Duodenal mucosa (tissue), 2 donors: ENCODE measurements at regions not wholly inside any gene's neighbourhood (a gene's known extent, or its start where the extent isn't known, plus 50 kb on each side); places are given as distances from the start of the nearest gene placed in this dataset.
"Not testable (repeated sequence)": the region's sequence is repeated elsewhere in the genome, so short reads cannot be mapped to it uniquely, and the experiment has no call there.

Experiments used
- H3K27ac ChIP-seq: one replicate; pipeline ENCODE4 v1.7.0; 2013; ENCODE audit warnings: low read depth, low read length
- H3K27me3 ChIP-seq, 2 donors: one replicate each; pipeline ENCODE4 v1.7.0; 2013; ENCODE audit warnings: low read length in 2 of 2, control low read depth in 1 of 2; ENCODE audit not compliant: insufficient read depth in 2 of 2, control insufficient read depth in 1 of 2
- H3K36me3 ChIP-seq, 2 donors: one replicate each; pipeline ENCODE4 v1.7.0; 2013; ENCODE audit warnings: low read length in 2 of 2, control low read depth in 1 of 2; ENCODE audit not compliant: insufficient read depth in 2 of 2, control insufficient read depth in 1 of 2
- H3K4me1 ChIP-seq, 2 donors: one replicate each; pipeline ENCODE4 v1.7.0; 2013; ENCODE audit warnings: low read length in 2 of 2, control low read depth in 1 of 2; ENCODE audit not compliant: insufficient read depth in 2 of 2, control insufficient read depth in 1 of 2
- H3K4me3 ChIP-seq, 2 donors: one replicate each; pipeline ENCODE4 v1.7.0; 2013; ENCODE audit warnings: low read length in 2 of 2, low read depth in 1 of 2
- H3K9ac ChIP-seq, 2 donors: one replicate each; pipeline ENCODE4 v1.7.0; 2013; ENCODE audit warnings: low read length in 2 of 2, low read depth in 1 of 2
- H3K9me3 ChIP-seq, 2 donors: one replicate each; pipeline ENCODE4 v1.7.0; 2013; ENCODE audit warnings: low read length in 2 of 2, control low read depth in 1 of 2; ENCODE audit not compliant: control insufficient read depth in 1 of 2

DNA sequence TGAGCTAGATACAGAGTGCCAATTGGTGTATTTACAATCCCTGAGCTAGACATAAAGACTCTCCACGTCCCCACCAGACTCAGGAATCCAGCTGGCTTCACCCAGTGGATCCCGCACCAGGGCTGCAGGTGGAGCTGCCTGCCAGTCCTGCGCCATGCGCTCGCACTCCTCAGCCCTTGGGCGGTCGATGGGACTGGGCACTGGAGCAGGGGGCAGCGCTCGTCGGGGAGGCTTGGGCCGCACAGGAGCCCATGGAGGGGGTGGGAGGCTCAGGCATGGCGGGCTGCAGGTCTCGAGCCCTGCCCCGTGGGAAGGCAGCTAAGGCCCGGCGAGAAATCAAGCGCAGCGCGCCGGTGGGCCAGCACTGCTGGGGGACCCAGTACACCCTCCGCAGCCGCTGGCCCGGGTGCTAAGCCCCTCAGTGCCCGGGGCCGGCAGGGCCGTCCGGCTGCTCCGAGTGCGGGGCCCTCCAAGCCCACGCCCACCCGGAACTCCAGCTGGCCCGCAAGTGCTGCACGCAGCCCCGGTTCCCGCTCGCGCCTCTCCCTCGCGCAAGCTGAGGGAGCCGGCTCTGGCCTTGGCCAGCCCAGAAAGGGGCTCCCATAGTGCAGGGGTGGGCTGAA is 176.2 kb downstream of the UACA start:
- H3K4me3 ChIP-seq, H3K27me3 ChIP-seq, H3K4me1 ChIP-seq: not testable (repeated sequence)

GRCh38 chr15:70586241-70586640 is 177.1 kb downstream of the UACA start:
- no peaks in the 10 kb centered on the region for H3K9me3 ChIP-seq
- H3K9ac ChIP-seq, result no peak overlapping the region
- no peaks in the 10 kb centered on the region for H3K27me3 ChIP-seq
- peaks cover 0 to 4% of the 10 kb centered on the region in 2 donors for H3K4me1 ChIP-seq
- H3K27ac ChIP-seq, result no peak overlapping the region
- H3K36me3 ChIP-seq, result no peaks in the 10 kb centered on the region
- H3K4me3 ChIP-seq, result no peak overlapping the region

More for the DNA sequence above, 176.2 kb downstream of the UACA start:
- not testable (repeated sequence) for H3K9ac ChIP-seq, H3K27ac ChIP-seq, H3K36me3 ChIP-seq, H3K9me3 ChIP-seq

GRCh38 chr15:70585707-70586034 is 177.7 kb downstream of the UACA start:
- no peaks in the 10 kb centered on the region for H3K9me3 ChIP-seq
- no peak overlapping the region for H3K27ac ChIP-seq
- H3K27me3 ChIP-seq, result no peaks in the 10 kb centered on the region
- no peaks in the 10 kb centered on the region for H3K36me3 ChIP-seq
- H3K9ac ChIP-seq, result no peak overlapping the region
- H3K4me1 ChIP-seq, result peaks cover 0 to 4% of the 10 kb centered on the region in 2 donors
- H3K4me3 ChIP-seq, result no peak overlapping the region

DNA sequence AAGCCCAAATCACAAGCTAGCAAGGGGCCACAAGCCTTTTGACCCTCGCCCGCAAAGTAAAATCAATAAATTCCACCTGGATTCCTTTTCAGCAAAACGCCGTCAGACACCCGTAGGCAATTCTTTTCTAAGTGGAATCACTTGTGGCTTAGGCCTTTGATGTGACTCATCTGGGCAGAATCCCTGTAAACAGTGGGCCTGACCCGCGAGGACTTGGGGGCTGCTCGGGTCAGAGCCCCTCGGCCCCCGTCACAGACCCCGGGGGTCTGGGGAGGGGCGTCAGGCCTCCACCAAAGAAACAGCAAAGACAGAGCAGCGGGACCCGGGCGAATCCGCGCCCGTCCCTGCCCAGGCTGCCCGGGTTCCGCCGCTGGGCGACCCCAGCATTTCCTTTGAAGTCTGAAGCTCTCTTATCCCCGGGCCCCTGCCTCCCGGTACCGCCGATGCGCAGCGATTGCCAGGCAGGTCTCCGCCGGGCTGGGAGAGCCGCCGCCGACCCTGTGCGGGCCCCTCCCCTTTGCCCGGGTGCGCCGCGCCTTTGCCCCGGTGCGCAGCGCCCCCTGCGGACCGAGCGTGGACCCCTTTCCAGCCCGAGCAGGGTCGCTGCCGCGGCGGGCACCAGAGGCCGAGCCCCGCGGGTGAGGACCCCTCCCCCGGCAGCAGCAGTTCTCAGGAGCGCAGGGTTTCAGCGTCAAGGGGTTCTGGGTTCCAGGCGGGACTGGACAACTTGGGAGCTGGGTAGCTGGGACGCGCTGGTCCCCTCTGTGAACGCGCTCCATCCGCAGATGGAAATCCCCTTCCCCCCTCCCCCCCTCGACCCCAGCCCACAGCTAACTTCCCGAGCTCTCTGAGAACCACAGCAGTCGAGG is 178.3 kb downstream of the UACA start:
- H3K27ac ChIP-seq, result no peak overlapping the region
- H3K27me3 ChIP-seq, result no peaks in the 10 kb centered on the region
- H3K36me3 ChIP-seq, result no peaks in the 10 kb centered on the region
- peak overlapping the region; percentile 32 to 43 for H3K4me3 ChIP-seq
- peak overlapping the region in 1 of 2 donors; percentile 18 for H3K9ac ChIP-seq
- H3K4me1 ChIP-seq, result peaks cover 0 to 4% of the 10 kb centered on the region in 2 donors
- H3K9me3 ChIP-seq, result no peaks in the 10 kb centered on the region

- Histone ChIP-seq H3K27ac (no peak overlapping the region), H3K36me3 (no peaks in the 10 kb centered on the region), H3K9me3 (no peaks in the 10 kb centered on the region), H3K4me1 (peaks cover 0 to 4% of the 10 kb centered on the region in 2 donors), H3K9ac (no peak overlapping the region), H3K4me3 (no peak overlapping the region), H3K27me3 (no peaks in the 10 kb centered on the region)
These were observed 178.9 kb downstream of the UACA start for GRCh38 chr15:70584441-70584837.

- Histone ChIP-seq H3K36me3 (no peaks in the 10 kb centered on the region), H3K9ac (no peak overlapping the region), H3K4me3 (no peak overlapping the region), H3K27ac (no peak overlapping the region), H3K9me3 (no peaks in the 10 kb centered on the region), H3K4me1 (peaks cover 0 to 4% of the 10 kb centered on the region in 2 donors), H3K27me3 (no peaks in the 10 kb centered on the region)
These were observed 180.4 kb downstream of the UACA start for GRCh38 chr15:70583006-70583405.

- H3K4me1 ChIP-seq, result peaks cover 0 to 4% of the 10 kb centered on the region in 2 donors
- H3K9ac ChIP-seq, result no peak overlapping the region
- H3K9me3 ChIP-seq, result no peaks in the 10 kb centered on the region
- H3K27me3 ChIP-seq, result no peaks in the 10 kb centered on the region
- H3K27ac ChIP-seq, result no peak overlapping the region
- H3K36me3 ChIP-seq, result no peaks in the 10 kb centered on the region
- H3K4me3 ChIP-seq, result no peak overlapping the region
These were observed 181.0 kb downstream of the UACA start for GRCh38 chr15:70582143-70582945.

DNA sequence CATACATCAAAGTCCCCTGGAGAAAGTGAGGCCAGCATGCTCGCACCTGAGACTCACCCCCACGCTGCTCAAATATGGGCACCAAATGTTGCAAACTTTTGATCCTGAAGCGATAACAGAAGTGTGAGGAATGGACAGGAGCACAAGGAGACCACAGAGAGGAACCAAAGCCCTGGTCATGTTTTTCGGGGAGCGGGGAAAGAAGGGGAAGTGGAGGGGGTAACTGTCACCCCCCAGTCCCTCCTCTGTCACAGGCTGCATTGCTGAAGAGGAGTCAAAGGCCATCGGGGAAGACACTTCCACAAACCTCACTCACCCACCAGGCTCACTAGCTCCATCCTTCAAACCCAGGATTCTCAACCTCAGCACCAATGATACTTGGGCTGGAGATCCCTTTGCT is 182.4 kb downstream of the UACA start:
- H3K9ac ChIP-seq, result no peak overlapping the region

GRCh38 chr15:70580286-70580685 is 183.1 kb downstream of the UACA start:
- no peak overlapping the region for H3K27ac ChIP-seq
- H3K27me3 ChIP-seq, result no peaks in the 10 kb centered on the region
- no peaks in the 10 kb centered on the region for H3K9me3 ChIP-seq

More for the DNA sequence above, 182.4 kb downstream of the UACA start:
- H3K9me3 ChIP-seq, result no peaks in the 10 kb centered on the region
- no peaks in the 10 kb centered on the region for H3K27me3 ChIP-seq
- H3K36me3 ChIP-seq, result no peaks in the 10 kb centered on the region
- no peak overlapping the region for H3K4me3 ChIP-seq
- H3K4me1 ChIP-seq, result peaks cover 0 to 4% of the 10 kb centered on the region in 2 donors
- H3K27ac ChIP-seq, result no peak overlapping the region

DNA sequence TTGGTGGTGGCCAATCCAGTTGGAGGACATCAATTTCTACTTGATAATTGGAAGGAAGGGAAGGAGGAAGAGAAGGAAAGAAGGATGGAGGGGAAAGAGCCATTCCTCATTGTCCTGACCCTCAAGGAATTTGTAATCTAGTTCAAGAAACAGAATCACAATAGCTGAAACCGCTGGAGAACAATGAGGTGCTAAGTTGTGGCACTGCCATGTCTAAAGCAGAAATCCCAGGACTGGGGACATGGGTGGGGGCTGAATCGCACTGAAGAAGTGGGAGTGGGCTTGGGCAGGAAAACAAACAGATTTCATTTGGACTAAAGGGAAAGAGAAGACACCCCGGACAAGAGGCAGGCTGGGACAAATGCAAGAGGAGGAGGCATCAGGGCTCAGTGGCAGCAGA is 183.6 kb downstream of the UACA start:
- no peaks in the 10 kb centered on the region for H3K9me3 ChIP-seq
- no peaks in the 10 kb centered on the region for H3K27me3 ChIP-seq
- H3K27ac ChIP-seq, result no peak overlapping the region
- H3K36me3 ChIP-seq, result no peaks in the 10 kb centered on the region
- H3K4me1 ChIP-seq, result no peaks in the 10 kb centered on the region
- H3K4me3 ChIP-seq, result no peak overlapping the region
- no peak overlapping the region for H3K9ac ChIP-seq

More at GRCh38 chr15:70580286-70580685, 183.1 kb downstream of the UACA start:
- Histone ChIP-seq H3K4me3 (no peak overlapping the region), H3K36me3 (no peaks in the 10 kb centered on the region), H3K9ac (no peak overlapping the region), H3K4me1 (no peaks in the 10 kb centered on the region)
